ENCODE measurements at regions not wholly inside any gene's neighbourhood (a gene's known extent, or its start where the extent isn't known, plus 50 kb on each side); places are given as distances from the start of the nearest gene placed in this dataset.

- TF ChIP-seq TAF1 (IDR thresholded peaks at IDR 0.05; ENCODE audit: borderline replicate concordance, insufficient read depth, low read length) (no peak), POLR2AphosphoS5 (IDR thresholded peaks at IDR 0.05; ENCODE audit: low read depth, low read length) (no peak)
Observed at GRCh38 chr6:19905584-19905983, 68.4 kb downstream of the ID4 start.

Data from PFSK-1 (cell line).